GM19467 (cell line): ENCODE measurements at regions not wholly inside any gene's neighbourhood (a gene's known extent, or its start where the extent isn't known, plus 50 kb on each side); places are given as distances from the start of the nearest gene placed in this dataset.
"Not testable (repeated sequence)": the region's sequence is repeated elsewhere in the genome, so short reads cannot be mapped to it uniquely, and the experiment has no call there.

Source experiments
- ATAC-seq: cut with Tn5 transposase; IDR thresholded peaks from one replicate; pipeline ENCODE4 v1.9.1; 2021; ENCODE audit warnings: mild to moderate bottlenecking, moderate library complexity; ENCODE audit not compliant: unreplicated experiment

- no peak for ATAC-seq
Observed at GRCh38 chr4:166153548-166153947, 280.5 kb downstream of the TLL1 start.

DNA sequence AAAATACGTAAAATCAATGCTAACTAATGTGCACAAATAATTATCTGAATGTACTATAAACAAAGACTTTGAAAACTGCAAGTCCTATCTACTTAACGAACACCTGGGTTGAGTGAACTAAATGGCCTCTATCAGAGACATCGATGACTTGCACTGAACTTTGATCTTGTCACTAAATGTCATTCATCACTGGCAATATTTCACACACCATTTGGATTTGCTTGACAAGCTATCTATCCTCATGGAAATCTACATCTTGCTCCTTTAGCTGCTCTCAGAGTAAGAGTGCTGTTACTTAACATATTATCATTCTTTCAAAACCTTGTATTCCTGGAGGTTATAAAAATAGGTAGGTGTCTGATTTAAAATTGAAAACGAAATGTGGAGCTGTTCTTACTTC lies 289.3 kb downstream of the TLL1 start:
- ATAC-seq, result no peak

DNA sequence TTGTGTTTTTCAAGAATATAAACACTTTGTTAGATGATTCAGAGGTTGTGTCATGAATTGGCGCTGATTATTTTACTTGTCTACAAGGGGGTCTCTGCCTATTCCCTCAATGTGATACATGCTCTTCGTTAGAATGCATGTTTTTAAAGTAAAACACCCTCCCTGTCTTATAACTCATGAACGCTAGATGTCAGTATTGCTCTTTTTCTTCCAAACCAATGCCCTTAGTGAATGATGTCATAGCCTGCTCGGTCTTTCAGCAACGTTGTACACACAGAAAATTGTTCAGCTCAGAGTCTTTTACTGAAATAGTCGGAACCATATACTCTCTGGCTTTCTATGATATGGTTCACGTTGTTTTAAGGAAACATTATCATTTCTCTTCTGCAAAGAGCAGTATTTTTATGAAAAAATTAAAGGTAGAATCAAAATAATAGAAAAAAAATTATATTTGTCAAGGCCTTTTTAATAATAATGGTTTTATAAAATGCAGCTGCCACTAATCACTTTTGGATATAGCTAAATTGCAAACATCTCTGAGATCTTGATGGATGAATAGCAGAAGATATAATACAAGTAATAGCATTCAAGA lies 292.9 kb downstream of the TLL1 start:
- ATAC-seq, result peak; percentile 97

DNA sequence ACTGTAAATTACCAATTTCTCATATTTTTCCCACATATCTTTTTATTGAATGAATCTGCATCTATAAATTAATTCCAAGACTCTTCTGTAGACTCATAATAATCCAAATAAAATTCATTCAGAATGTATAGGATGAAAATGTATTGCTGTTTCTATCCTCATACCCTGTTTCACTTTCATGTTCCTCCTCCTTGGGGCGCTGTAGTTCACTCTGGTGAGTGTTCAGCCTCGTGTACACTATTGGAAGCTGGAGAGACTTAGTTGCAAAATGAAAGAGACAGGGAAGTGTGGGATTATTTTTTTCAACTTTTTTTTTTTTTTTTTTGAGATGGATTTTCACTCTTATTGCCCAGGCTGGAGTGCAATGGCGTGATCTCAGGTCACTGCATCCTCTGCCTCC lies 296.1 kb downstream of the TLL1 start:
- no peak for ATAC-seq

GRCh38 chr4:166172619-166173018 lies 299.6 kb downstream of the TLL1 start:
- no peak for ATAC-seq

DNA sequence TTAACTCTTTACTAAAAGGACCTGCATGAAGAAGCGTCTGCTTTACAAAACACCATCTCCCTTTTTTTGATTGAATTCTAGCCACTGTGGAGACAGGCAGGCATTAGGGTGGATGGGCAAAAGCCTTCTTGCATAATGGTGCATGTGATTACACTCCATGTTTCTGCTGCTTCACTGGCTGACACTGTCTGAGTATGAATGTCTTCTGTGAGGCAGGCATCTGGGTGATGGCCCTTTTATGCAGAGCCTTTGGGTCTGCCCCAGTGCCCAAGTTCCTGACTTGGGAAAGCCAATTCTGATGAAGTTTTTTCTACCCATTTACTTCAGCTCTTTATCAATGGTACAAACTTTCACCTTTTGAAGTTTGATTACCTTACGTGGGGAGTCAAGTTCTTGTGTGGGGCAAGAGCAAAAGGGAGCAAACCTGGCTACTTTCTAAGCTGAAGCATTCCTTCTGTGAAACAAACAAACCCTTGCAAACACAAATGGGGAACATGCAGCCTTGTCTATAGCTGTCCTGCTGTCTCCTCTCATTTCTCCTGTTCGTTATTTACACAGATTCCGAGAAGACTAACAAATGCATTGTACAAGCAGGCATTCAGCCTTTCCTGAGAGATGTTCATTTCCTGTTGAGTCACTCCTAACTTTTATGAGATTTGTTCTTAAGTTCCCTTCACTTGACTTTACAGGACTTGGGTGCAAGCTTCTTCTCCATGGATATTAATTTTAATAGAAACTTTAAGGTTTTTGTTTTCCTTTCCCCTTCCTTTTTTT lies 301.9 kb downstream of the TLL1 start:
- ATAC-seq, result no peak

- no peak for ATAC-seq
Observed at GRCh38 chr4:166182145-166182544, 309.1 kb downstream of the TLL1 start.

GRCh38 chr4:166195101-166195500 lies 322.1 kb downstream of the TLL1 start:
- ATAC-seq, result no peak

DNA sequence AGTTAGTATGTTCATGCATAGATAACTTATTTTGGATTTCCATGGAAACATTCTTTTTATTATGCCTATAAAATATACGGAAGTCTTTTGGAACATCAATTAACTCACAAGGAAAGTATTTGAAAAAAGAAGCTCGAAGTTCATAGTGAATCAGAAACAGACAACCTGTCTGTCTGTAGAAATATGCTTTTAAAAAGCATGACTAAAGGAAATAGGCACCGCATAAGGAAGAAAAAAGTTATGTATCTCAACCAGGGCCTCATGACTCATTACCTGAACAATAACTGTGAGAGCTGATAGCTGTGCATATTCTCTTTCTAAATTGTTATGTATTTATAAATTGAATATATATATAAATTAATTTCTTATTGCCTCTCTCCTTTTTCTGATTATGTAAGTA lies 324.1 kb downstream of the TLL1 start:
- no peak for ATAC-seq

DNA sequence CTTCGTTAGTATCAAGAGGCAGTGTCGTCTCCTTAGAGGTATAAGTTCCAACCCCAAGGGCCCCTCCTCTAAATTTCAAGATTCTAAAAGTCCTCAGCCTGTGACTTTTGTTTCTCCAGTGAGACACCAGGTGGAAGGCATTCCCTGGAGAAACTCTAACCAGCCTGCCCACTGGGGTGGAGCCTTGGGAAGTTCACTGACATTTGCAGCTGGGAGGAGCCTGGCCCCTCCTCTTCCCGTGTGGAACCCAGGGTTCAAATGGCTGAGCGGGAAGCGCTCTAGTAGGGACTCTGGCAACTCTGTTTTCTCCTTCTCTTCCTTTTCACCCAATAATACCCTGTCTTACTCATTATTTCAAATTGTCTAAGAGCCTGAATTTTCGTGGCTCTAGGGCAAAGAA lies 325.0 kb downstream of the TLL1 start:
- no peak for ATAC-seq

DNA sequence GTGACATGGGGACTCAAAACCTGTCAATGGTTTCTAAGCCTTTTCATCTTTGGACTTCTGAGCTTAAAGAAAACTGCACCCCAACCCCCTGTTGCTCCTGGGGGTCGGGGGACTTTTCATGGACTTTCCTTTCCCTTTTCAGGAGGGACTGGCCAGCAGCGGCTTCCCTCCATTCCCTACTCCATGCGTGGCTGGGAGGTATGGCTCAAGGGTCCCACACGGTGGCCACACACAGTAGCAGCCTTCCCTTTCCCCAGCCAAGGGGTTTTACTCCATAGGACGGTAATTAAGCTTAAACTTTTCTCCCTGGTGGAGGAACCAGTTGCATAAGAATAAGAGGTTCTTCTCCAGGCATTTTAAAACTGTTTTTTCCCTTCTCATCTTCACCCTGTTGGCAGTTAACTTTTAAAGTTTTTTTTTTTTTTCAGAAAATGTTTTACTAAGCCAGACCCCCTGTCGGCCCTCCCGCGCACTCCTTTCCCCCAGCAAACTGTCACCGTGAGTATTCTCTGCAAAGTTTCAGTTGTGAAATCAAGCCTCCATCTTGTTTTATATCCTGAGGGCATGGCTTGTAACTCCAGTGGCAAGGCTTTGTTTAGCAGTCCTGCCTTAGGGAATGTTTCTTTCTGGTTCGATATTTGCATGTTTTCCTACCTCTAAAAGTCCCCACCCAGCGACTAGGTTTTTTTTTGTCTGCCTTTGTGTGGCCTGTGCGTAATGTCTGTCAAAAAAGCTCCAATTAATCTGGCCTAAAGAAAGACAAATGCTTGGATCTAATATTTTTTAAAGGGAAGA lies 325.7 kb downstream of the TLL1 start:
- ATAC-seq, result no peak

GRCh38 chr4:166202991-166203390 lies 330.0 kb downstream of the TLL1 start:
- ATAC-seq, result no peak

DNA sequence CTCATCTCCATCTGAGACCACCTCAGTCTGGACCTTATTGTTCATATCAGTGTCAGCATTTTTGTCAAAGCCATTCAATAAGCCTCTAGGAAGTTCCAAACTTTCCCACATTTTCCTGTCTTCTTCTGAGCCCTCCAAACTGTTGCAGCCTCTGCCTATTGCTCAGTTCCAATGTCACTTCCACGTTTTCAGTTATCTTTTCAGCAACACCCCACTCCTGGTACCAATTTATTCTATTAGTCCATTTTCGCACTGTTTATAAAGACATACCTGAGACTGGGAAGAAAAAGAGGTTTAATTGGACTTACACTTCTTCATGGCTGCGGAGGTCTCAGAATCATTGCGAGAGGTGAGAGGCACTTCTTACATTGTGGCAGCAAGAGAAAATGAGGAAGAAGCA lies 339.3 kb downstream of the TLL1 start:
- not testable (repeated sequence) for ATAC-seq

GRCh38 chr4:166222271-166222670 lies 349.2 kb downstream of the TLL1 start:
- no peak for ATAC-seq

GRCh38 chr4:166228112-166228511 lies 355.1 kb downstream of the TLL1 start:
- ATAC-seq, result no peak

- ATAC-seq, result no peak
Observed at GRCh38 chr4:166229799-166230198, 356.8 kb downstream of the TLL1 start.

GRCh38 chr4:166230841-166231240 lies 357.8 kb downstream of the TLL1 start:
- ATAC-seq, result no peak

GRCh38 chr4:166239354-166239753 lies 366.3 kb downstream of the TLL1 start:
- ATAC-seq, result no peak

DNA sequence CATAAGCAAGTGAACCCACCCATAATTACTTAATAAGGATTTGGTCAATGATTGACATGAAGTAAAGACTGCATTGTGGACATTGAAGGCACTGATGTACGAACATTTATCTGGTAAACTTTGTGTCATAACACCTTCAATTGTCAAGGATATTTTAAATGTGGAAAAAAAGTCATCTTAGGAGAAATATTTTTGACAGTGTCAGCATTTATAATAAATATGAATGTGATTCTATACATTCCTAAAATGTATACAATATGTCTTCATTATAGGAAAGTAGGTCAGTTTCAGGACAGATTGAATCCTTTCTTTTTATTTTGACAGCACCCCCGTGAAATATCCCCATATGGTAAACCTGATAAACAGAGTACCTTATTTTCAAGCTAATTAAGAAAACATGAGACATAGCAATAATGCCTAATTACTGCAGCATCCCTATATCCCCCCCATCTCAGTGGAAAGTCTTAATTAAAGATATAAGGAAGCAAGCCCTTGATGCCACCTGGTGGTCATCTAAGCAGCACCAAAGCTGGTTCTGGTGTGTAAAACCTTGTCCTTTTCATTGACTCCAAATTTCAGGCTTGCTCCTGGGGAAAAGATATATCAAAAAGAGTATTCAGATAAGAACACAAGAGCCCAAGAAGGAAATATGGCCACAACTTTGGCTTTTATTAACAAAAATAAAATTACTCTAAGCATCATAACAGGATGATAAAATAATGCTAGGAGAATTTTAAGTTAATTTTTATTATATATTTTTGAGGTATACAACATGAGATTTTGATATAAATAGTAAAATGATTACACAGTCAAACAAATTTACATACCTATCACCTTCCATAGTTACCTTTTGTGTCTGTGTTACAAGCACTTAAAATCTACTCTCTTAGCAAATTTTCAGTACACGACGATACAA lies 379.7 kb downstream of the TLL1 start:
- ATAC-seq, result no peak

DNA sequence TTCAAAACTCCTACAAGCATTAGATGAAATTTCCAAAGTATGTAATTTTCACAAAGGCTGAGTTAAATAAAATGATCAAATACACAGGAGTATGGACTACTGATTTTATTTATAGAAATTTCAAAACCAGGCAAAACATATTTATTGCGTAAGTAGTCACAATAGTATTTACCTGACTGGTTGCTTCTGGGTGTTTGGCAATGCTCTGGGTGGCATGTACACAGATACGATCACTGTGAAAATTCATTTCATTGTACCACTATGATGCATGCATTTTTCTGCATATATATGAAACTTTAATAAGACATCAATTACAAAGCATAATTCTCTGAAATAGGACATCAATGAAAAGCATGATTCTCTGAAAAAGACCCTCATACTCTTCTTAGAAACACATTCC lies 384.2 kb downstream of the TLL1 start:
- ATAC-seq, result no peak

GRCh38 chr4:166257891-166258290 lies 384.9 kb downstream of the TLL1 start:
- ATAC-seq, result no peak
